Smooth muscle cell (in vitro differentiated cells): ENCODE measurements at regions not wholly inside any gene's neighbourhood (a gene's known extent, or its start where the extent isn't known, plus 50 kb on each side); places are given as distances from the start of the nearest gene placed in this dataset. TPM values are rescaled to one million over a fixed set of nuclear protein-coding genes. Genes with fewer than 3 reads are reported as not detected.

Source experiments
- small RNA-seq: library from RNA; depleted of rRNA; stranded (forward); fragments of <200 nt; gene quantifications from one replicate; pipeline ENCODE3, GENCODE V24; 2014

Small RNA genes in the stretch of these regions (small RNA-seq; reads per million reads assigned to genes)
- not detected for gene RN7SL252P
